DND-41 (cell line): ENCODE measurements at regions not wholly inside any gene's neighbourhood (a gene's known extent, or its start where the extent isn't known, plus 50 kb on each side); places are given as distances from the start of the nearest gene placed in this dataset.

Experiments used
- CTCF ChIP-seq: IDR thresholded peaks from 2 replicates; pipeline ENCODE4 v1.5.1; 2012; ENCODE audit warnings: borderline replicate concordance, low read length, moderate library complexity, mild to moderate bottlenecking; ENCODE audit not compliant: poor library complexity, severe bottlenecking; ENCODE audit errors: extremely low read depth
- EZH2 ChIP-seq: IDR thresholded peaks from 3 replicates; pipeline ENCODE4 v1.6.1; 2012; ENCODE audit warnings: borderline replicate concordance, low read depth, mild to moderate bottlenecking, moderate library complexity, low read length, inconsistent platforms; ENCODE audit not compliant: severe bottlenecking

DNA sequence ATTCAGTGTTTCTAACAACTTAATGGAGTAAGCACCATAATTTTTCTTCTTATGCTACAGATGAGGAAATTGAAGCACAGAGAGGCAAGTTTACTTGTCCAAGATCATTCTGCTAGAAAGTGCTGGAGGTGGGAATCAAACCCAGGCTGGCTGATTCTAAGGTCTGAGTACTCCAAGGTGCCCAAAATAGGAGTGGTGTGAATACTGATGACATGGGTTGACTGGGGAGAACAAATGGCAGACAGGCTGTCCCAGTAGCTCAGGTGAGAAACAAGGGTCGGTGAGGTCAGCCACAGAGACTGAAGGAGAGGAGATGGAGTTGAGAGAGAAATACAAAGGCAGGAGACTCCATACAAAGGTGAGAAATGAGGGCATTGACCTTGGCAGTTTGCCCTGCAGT, 144.5 kb upstream of the EGFLAM start:
- TF ChIP-seq CTCF (no peak), EZH2 (no peak)
